ENCODE measurements at regions not wholly inside any gene's neighbourhood (a gene's known extent, or its start where the extent isn't known, plus 50 kb on each side); places are given as distances from the start of the nearest gene placed in this dataset.

- no peak for DNase-seq
These were observed 56.9 kb upstream of the MSX2 start for GRCh38 chr5:174667526-174667925.

GRCh38 chr5:174668349-174668748, 56.0 kb upstream of the MSX2 start:
- DNase-seq, result no peak
